Uterus (tissue), 2 donors: ENCODE measurements at regions not wholly inside any gene's neighbourhood (a gene's known extent, or its start where the extent isn't known, plus 50 kb on each side); places are given as distances from the start of the nearest gene placed in this dataset.

Source experiments
- CTCF ChIP-seq, 4 experiments: fragments of 200-600 bp in 2 of 4; fragments of 450-650 bp in 2 of 4; sonication (generic) in 2 of 4; IDR thresholded peaks; one replicate each; pipeline ENCODE4 v1.5.1; 2016 to 2019; ENCODE audit warnings: antibody characterized with exemption in 4 of 4, mild to moderate bottlenecking in 2 of 4, moderate library complexity in 1 of 4
- POLR2A ChIP-seq, 2 donors: fragments of 450-650 bp; IDR thresholded peaks; one replicate each; pipeline ENCODE4 v1.6.1; 2016; ENCODE audit warnings: antibody characterized with exemption in 2 of 2, mild to moderate bottlenecking in 1 of 2, moderate library complexity in 1 of 2

GRCh38 chr5:61754792-61755191 lies 422.7 kb downstream of the ZSWIM6 start:
- TF ChIP-seq CTCF (IDR thresholded peaks at IDR 0.05) (no peak), POLR2A (IDR thresholded peaks at IDR 0.05) (no peak)
